Tibial nerve (tissue), 3 donors: ENCODE measurements at regions not wholly inside any gene's neighbourhood (a gene's known extent, or its start where the extent isn't known, plus 50 kb on each side); places are given as distances from the start of the nearest gene placed in this dataset.

ENCODE experiments used
- CTCF ChIP-seq, 5 experiments: fragments of 200-600 bp in 3 of 5; fragments of 450-650 bp in 2 of 5; sonication (generic) in 3 of 5; IDR thresholded peaks; one replicate each; pipeline ENCODE4 v1.5.1; 2016 to 2019; ENCODE audit warnings: antibody characterized with exemption in 5 of 5, mild to moderate bottlenecking in 3 of 5, moderate library complexity in 2 of 5
- POLR2A ChIP-seq, 2 donors: fragments of 450-650 bp; IDR thresholded peaks; one replicate each; pipeline ENCODE4 v1.6.1; 2017; ENCODE audit warnings: antibody characterized with exemption in 2 of 2, mild to moderate bottlenecking in 2 of 2, moderate library complexity in 2 of 2

GRCh38 chr11:37861671-37862070 is 1263.6 kb upstream of the RAG2 start:
- no peak for TF ChIP-seq CTCF (IDR thresholded peaks at IDR 0.05)
- no peak for TF ChIP-seq POLR2A (IDR thresholded peaks at IDR 0.05)
